AG04449 (cell line): ENCODE measurements at regions not wholly inside any gene's neighbourhood (a gene's known extent, or its start where the extent isn't known, plus 50 kb on each side); places are given as distances from the start of the nearest gene placed in this dataset.

Experiments
- CTCF ChIA-PET: fragments of 350-600 bp; formaldehyde crosslinking; extraction: SDS; loops from one replicate; lab custom pipeline; 2021; ENCODE audit warnings: antibody characterized with exemption; lab: Yijun Ruan, JAX
- POLR2A ChIA-PET: fragments of 400-600, 350-600 bp; formaldehyde crosslinking; extraction: SDS; loops from one replicate; lab custom pipeline; 2020; ENCODE audit warnings: antibody characterized with exemption, inconsistent platforms; lab: Yijun Ruan, JAX
- DNase-seq: peaks from one replicate; pipeline ENCODE4 v3.0.0-alpha.2; 2010; ENCODE audit warnings: low read depth, low spot score
- H3K4me3 ChIP-seq: 2 replicates; pipeline ENCODE4 v1.5.1; 2011; ENCODE audit warnings: low read depth, mild to moderate bottlenecking, control low read depth, low read length
- TF ChIP-seq, protein P1 (sequence below): IDR thresholded peaks from one replicate; pipeline ENCODE4 v1.5.1; 2011; ENCODE audit warnings: mild to moderate bottlenecking, moderate library complexity, low read length, control low read depth, inconsistent platforms; ENCODE audit not compliant: insufficient read depth; ENCODE audit errors: missing control alignments

- ChIA-PET CTCF (interaction anchor here (0.8 to 0.9 kb wide), 2 partner anchors 26 to 329 kb away, joined by 4 to 5 read pairs; no protein-coding TSS in a partner anchor), POLR2A (no interaction called here)
- no peak overlapping the region for H3K4me3 ChIP-seq
- TF ChIP-seq, protein P1, sequence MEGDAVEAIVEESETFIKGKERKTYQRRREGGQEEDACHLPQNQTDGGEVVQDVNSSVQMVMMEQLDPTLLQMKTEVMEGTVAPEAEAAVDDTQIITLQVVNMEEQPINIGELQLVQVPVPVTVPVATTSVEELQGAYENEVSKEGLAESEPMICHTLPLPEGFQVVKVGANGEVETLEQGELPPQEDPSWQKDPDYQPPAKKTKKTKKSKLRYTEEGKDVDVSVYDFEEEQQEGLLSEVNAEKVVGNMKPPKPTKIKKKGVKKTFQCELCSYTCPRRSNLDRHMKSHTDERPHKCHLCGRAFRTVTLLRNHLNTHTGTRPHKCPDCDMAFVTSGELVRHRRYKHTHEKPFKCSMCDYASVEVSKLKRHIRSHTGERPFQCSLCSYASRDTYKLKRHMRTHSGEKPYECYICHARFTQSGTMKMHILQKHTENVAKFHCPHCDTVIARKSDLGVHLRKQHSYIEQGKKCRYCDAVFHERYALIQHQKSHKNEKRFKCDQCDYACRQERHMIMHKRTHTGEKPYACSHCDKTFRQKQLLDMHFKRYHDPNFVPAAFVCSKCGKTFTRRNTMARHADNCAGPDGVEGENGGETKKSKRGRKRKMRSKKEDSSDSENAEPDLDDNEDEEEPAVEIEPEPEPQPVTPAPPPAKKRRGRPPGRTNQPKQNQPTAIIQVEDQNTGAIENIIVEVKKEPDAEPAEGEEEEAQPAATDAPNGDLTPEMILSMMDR = peak; percentile 5
- DNase-seq = no peak
These were observed 62.8 kb downstream of the FAM9B start for GRCh38 chrX:8971116-8971515.

- CTCF ChIA-PET = no interaction called here
- H3K4me3 ChIP-seq = no peak overlapping the region
- POLR2A ChIA-PET = no interaction called here
- no peak for DNase-seq
- TF ChIP-seq, protein P1 = no peak
These were observed 64.5 kb downstream of the FAM9B start for GRCh38 chrX:8969378-8969777.

DNA sequence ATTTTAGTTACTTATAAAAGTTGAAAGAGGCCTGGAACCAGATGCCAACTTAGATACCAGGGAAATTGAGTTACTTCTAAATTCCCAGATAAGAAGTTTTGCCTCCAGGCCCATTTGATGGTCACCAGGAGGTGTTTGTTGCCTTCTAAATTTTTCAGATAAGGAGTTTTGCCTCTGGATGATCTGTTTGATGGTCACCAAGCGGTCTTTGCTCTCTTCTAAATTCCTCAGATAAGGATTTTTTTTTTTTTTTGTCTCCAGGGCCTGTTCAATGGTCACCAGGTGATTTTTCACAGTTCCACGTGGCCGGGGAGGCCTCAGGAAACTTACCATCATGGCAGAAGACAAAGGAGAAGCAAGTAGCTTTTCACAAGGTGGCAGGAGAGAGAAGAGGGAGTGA lies 66.5 kb downstream of the FAM9B start:
- TF ChIP-seq, protein P1 = no peak
- CTCF ChIA-PET = no interaction called here
- no peak for DNase-seq
- H3K4me3 ChIP-seq = no peak overlapping the region
- POLR2A ChIA-PET = no interaction called here

DNA sequence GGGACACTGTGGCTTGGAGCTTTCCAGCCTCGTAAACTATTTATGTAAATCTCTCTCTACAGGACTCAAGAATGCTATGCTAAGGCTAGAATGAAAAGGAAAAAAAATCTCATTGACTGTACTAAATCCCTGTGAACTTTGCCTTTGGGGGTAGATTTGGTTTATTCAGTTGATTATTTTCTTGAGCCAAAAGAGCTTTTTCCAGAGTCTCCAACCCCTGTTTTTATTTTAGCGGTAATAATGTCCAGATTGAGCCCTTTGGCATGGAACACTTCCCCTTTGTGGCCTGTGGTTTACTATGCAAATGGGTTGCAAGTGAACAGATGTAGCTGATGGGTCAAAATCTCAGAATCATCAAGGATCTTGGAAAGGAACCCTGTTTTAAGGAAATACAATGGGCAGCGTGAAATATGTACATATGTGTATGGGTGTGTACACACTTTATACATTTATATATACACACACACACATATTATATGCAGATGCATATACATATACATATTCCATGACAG lies 72.9 kb downstream of the FAM9B start:
- TF ChIP-seq, protein P1 = no peak
- no peak for DNase-seq
- POLR2A ChIA-PET = no interaction called here
- CTCF ChIA-PET = no interaction called here
- no peak overlapping the region for H3K4me3 ChIP-seq

DNA sequence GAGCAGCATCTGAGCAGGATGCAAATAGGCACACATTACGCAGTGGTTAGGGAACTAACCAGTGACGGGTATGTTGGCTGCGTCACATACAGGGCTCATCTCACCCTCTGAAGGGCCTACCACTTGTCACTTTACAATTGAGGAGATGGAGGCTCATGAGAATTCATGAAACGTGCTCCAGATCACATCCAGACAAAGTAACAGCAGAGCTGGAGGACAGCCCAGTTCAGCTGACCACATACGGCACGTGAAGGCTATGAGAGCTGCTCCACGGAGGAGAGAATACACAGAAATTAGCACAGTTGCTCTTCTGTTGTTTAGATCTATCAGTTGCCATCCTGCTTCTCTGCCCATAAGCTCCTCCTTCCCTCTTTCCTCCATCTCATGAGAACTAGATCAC lies 78.4 kb downstream of the FAM9B start:
- TF ChIP-seq, protein P1 = no peak
- ChIA-PET CTCF (no interaction called here), POLR2A (no interaction called here)
- no peak for DNase-seq
- no peak overlapping the region for H3K4me3 ChIP-seq

DNA sequence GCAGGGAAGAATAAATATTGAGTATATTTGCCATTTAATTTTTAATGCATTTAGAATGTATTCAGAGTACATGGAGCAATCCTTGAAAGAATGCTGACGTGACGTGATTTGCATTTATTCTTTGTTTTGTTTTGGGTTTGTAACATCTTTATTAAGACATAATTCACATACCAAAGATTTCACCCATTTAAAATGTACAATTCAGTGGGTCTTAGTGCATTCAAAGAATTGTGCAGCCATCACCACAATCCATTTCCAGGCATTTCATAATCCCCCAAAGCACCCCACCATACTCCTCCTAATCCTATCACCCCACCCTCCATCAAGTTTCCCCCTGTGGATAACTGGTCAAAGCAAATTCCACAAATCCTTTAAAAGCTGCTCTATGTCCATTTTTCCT lies 87.4 kb downstream of the FAM9B start:
- DNase-seq = no peak
- no peak overlapping the region for H3K4me3 ChIP-seq
- CTCF ChIA-PET = no interaction called here
- TF ChIP-seq, protein P1 = no peak
- POLR2A ChIA-PET = no interaction called here
